B cell (primary cell): ENCODE measurements at regions not wholly inside any gene's neighbourhood (a gene's known extent, or its start where the extent isn't known, plus 50 kb on each side); places are given as distances from the start of the nearest gene placed in this dataset.

Source experiments
- ATAC-seq: fragments of 200-7000 bp; cut with Tn5 transposase; one replicate; pipeline ENCODE4 v1.10.0; 2021; ENCODE audit warnings: low read depth, mild to moderate bottlenecking, moderate number of reproducible peaks, moderate library complexity
- CTCF ChIA-PET: fragments of 350-600 bp; sonication (Branson Sonifier 250); formaldehyde crosslinking; loops from one replicate; lab custom pipeline; 2021; ENCODE audit warnings: antibody characterized with exemption, inconsistent platforms; lab: Charles Lee
- POLR2A ChIA-PET: fragments of 350-600 bp; sonication (Branson Sonifier 250); formaldehyde crosslinking; loops from one replicate; lab custom pipeline; 2021; ENCODE audit warnings: antibody characterized with exemption; lab: Charles Lee
- DNase-seq: peaks from one replicate; pipeline ENCODE4 v3.0.0; 2013
- H2AFZ ChIP-seq: 2 replicates; pipeline ENCODE4 v1.6.1; 2012; ENCODE audit warnings: mild to moderate bottlenecking, low read depth, low read length; ENCODE audit not compliant: insufficient read depth, poor library complexity, severe bottlenecking
- H3K27ac ChIP-seq, 2 donors: 1 replicate in 1 of 2; 2 replicates in 1 of 2; pipeline ENCODE4 v1.5.1; 2012 to 2013; ENCODE audit warnings: low read length in 2 of 2, mild to moderate bottlenecking in 2 of 2, moderate library complexity in 1 of 2
- H3K27me3 ChIP-seq, 4 experiments: fragments of 200-600 bp in 1 of 4; sonication (generic) in 1 of 4; replicated peaks in 1 of 4; 1 replicate in 2 of 4; 2 replicates in 2 of 4; pipeline versions ENCODE4 v1.6.1 to v1.7.0; 2013 to 2016; ENCODE audit warnings: low read length in 3 of 4, mild to moderate bottlenecking in 2 of 4, mixed read lengths in 1 of 4, moderate library complexity in 1 of 4; ENCODE audit not compliant: insufficient read depth in 4 of 4, control insufficient read depth in 3 of 4; ENCODE audit errors: control extremely low read depth in 1 of 4
- H3K36me3 ChIP-seq, 2 experiments: replicated peaks in 1 of 2; 1 replicate in 1 of 2; 2 replicates in 1 of 2; pipeline versions ENCODE4 v1.6.1 to v1.7.1; 2013; ENCODE audit warnings: low read length in 1 of 2; ENCODE audit not compliant: insufficient read depth in 2 of 2, control insufficient read depth in 1 of 2; ENCODE audit errors: control extremely low read depth in 1 of 2, extremely low read depth in 1 of 2
- H3K4me1 ChIP-seq, 2 donors: fragments of 200-600 bp in 1 of 2; sonication (generic) in 1 of 2; 1 replicate in 1 of 2; 2 replicates in 1 of 2; pipeline versions ENCODE4 v1.5.1 to v1.6.1; 2013 to 2017; ENCODE audit warnings: low read length in 2 of 2; ENCODE audit not compliant: control insufficient read depth in 2 of 2, insufficient read depth in 2 of 2
- H3K4me2 ChIP-seq: replicated peaks from 2 replicates; pipeline ENCODE3; 2012; ENCODE audit warnings: mild to moderate bottlenecking, low read depth, low read length; ENCODE audit not compliant: poor library complexity, severe bottlenecking
- H3K4me3 ChIP-seq, 5 experiments: fragments of 200-600 bp in 1 of 5; sonication (generic) in 1 of 5; 1 replicate in 3 of 5; 2 replicates in 2 of 5; pipeline versions ENCODE4 v1.5.1 to v1.7.0; 2011 to 2016; ENCODE audit warnings: low read length in 4 of 5, mild to moderate bottlenecking in 4 of 5, low read depth in 2 of 5, control low read depth in 1 of 5, moderate library complexity in 1 of 5; ENCODE audit not compliant: insufficient read depth in 1 of 5; ENCODE audit errors: control extremely low read depth in 1 of 5, extremely low read depth in 1 of 5
- H3K79me2 ChIP-seq: fragments of 200-600 bp; sonication (generic); one replicate; pipeline ENCODE4 v1.6.0; 2016; ENCODE audit warnings: low read length; ENCODE audit not compliant: control insufficient read depth, insufficient read depth
- H3K9ac ChIP-seq: fragments of 200-600 bp; sonication (generic); 2 replicates; pipeline ENCODE4 v1.6.1; 2017; ENCODE audit warnings: mild to moderate bottlenecking, low read length, moderate library complexity
- H3K9me3 ChIP-seq, 3 donors: one replicate each; pipeline versions ENCODE4 v1.6.1 to v1.7.1; 2013; ENCODE audit warnings: low read length in 2 of 3; ENCODE audit not compliant: control insufficient read depth in 2 of 3, insufficient read depth in 1 of 3; ENCODE audit errors: control extremely low read depth in 1 of 3
- H4K20me1 ChIP-seq: 2 replicates; pipeline ENCODE4 v1.6.0; 2012; ENCODE audit warnings: mild to moderate bottlenecking, low read length; ENCODE audit not compliant: insufficient read depth, control insufficient read depth, poor library complexity, severe bottlenecking
- H3K27ac Mint-ChIP-seq: one replicate; pipeline ENCODE4 v1.8.0; 2021; ENCODE audit warnings: mixed read lengths
- H3K27me3 Mint-ChIP-seq: one replicate; pipeline ENCODE4 v1.8.0; 2021; ENCODE audit warnings: mixed read lengths
- H3K4me1 Mint-ChIP-seq: one replicate; pipeline ENCODE4 v1.8.0; 2021; ENCODE audit warnings: mixed read lengths
- H3K4me3 Mint-ChIP-seq: one replicate; pipeline ENCODE4 v1.8.0; 2021; ENCODE audit warnings: mixed read lengths
- H3K9me3 Mint-ChIP-seq: one replicate; pipeline ENCODE4 v1.8.0; 2022; ENCODE audit warnings: mixed read lengths; ENCODE audit not compliant: insufficient read depth
- EZH2 ChIP-seq: IDR thresholded peaks from 2 replicates; pipeline ENCODE4 v1.6.1; 2012; ENCODE audit warnings: borderline replicate concordance, low read depth, mild to moderate bottlenecking, moderate library complexity, low read length; ENCODE audit not compliant: insufficient read depth, poor library complexity, severe bottlenecking
- WGBS: methylation state at CpG from one replicate; pipeline ENCODE4 v1.1.5; 2013; ENCODE audit warnings: missing lambda C conversion rate; ENCODE audit not compliant: insufficient coverage; 5-methylcytosine and 5-hydroxymethylcytosine counted together
- intact Hi-C: fragments of 100-400 bp; cut with micrococcal nuclease; formaldehyde crosslinking; loops from one replicate; pipeline ENCODE4 v1.10.0; 2022
- TF ChIP-seq, protein P1 (sequence below): fragments of 200-600 bp; IDR thresholded peaks from one replicate; pipeline ENCODE4 v1.8.0; 2022; ENCODE audit warnings: antibody characterized with exemption, mild to moderate bottlenecking

DNA sequence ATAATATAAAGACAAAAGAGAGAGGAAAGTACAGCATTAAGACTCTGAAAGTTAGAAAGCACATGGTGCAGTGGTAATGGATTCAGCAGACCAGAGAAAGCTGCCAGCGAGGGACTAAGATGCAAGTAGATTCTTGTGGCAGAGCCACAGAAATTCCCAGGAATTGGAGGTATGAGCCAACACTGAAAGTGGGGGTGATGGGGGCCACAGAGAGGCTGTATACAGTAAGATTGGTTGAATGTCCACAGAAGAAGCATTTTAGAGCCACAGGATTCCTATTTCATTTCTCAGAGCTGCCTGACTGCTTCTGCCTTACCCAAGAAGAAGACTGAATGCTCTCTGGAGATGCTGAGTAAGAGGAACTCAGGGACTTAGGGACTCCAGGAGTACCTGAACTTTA lies 295.0 kb downstream of the LMO7 start:
- no peak overlapping the region for H3K9ac ChIP-seq
- CTCF ChIA-PET, result no interaction called here
- POLR2A ChIA-PET, result no interaction called here
- H3K27ac ChIP-seq, result no peak overlapping the region
- no peak overlapping the region for H3K4me3 ChIP-seq
- no peak for TF ChIP-seq EZH2
- TF ChIP-seq, protein P1, sequence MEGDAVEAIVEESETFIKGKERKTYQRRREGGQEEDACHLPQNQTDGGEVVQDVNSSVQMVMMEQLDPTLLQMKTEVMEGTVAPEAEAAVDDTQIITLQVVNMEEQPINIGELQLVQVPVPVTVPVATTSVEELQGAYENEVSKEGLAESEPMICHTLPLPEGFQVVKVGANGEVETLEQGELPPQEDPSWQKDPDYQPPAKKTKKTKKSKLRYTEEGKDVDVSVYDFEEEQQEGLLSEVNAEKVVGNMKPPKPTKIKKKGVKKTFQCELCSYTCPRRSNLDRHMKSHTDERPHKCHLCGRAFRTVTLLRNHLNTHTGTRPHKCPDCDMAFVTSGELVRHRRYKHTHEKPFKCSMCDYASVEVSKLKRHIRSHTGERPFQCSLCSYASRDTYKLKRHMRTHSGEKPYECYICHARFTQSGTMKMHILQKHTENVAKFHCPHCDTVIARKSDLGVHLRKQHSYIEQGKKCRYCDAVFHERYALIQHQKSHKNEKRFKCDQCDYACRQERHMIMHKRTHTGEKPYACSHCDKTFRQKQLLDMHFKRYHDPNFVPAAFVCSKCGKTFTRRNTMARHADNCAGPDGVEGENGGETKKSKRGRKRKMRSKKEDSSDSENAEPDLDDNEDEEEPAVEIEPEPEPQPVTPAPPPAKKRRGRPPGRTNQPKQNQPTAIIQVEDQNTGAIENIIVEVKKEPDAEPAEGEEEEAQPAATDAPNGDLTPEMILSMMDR, result no peak
- H3K27ac Mint-ChIP-seq, result no peak overlapping the region
- H3K27me3 Mint-ChIP-seq, result no peaks in the 10 kb centered on the region
- H4K20me1 ChIP-seq, result no peaks in the 10 kb centered on the region
- H3K9me3 ChIP-seq, result no peaks in the 10 kb centered on the region
- no peak for ATAC-seq
- WGBS, result 100% methylated on average over 1 of the region's 1 CpG
- intact Hi-C loops, result no loop called here
- H3K4me1 ChIP-seq, result no peaks in the 10 kb centered on the region
- H3K79me2 ChIP-seq, result no peaks in the 10 kb centered on the region
- no peaks in the 10 kb centered on the region for H3K27me3 ChIP-seq
- H3K9me3 Mint-ChIP-seq, result no peaks in the 10 kb centered on the region
- H3K36me3 ChIP-seq, result no peaks in the 10 kb centered on the region
- H2AFZ ChIP-seq, result no peak overlapping the region
- H3K4me2 ChIP-seq, result no peak overlapping the region
- no peak overlapping the region for H3K4me3 Mint-ChIP-seq
- no peaks in the 10 kb centered on the region for H3K4me1 Mint-ChIP-seq
- DNase-seq, result no peak

DNA sequence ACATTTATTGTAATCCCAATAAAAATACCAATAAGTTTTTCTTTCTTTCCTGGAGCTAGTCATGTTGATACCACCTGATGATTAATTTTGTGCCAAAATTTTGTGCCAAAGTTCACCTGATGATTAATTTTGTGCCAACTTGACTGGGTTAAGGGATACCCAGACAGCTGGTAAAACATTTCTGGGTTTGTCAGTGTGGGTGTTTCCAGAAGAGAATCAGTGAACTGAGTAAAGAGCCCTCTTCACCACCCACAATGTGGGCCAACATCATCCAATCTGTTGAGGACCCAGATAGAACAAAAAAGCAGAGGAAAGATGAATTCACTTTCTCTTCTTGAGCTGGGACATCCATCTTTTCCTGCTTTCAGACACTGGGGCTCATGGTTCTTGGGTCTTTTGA lies 292.9 kb downstream of the LMO7 start:
- Histone ChIP-seq H3K4me1 (no peaks in the 10 kb centered on the region), H2AFZ (no peak overlapping the region), H4K20me1 (no peaks in the 10 kb centered on the region), H3K27me3 (no peaks in the 10 kb centered on the region), H3K4me3 (no peak overlapping the region), H3K79me2 (no peaks in the 10 kb centered on the region), H3K9ac (no peak overlapping the region), H3K27ac (no peak overlapping the region), H3K36me3 (no peaks in the 10 kb centered on the region), H3K9me3 (no peaks in the 10 kb centered on the region), H3K4me2 (no peak overlapping the region)
- POLR2A ChIA-PET, result no interaction called here
- ATAC-seq, result no peak
- Mint-ChIP-seq H3K4me1 (no peaks in the 10 kb centered on the region), H3K27me3 (no peaks in the 10 kb centered on the region), H3K4me3 (no peak overlapping the region), H3K9me3 (no peaks in the 10 kb centered on the region), H3K27ac (no peak overlapping the region)
- CTCF ChIA-PET, result no interaction called here
- intact Hi-C loops, result no loop called here
- no peak for DNase-seq
- TF ChIP-seq, protein P1, result no peak
- no peak for TF ChIP-seq EZH2
